ENCODE measurements at regions not wholly inside any gene's neighbourhood (a gene's known extent, or its start where the extent isn't known, plus 50 kb on each side); places are given as distances from the start of the nearest gene placed in this dataset.

- 73 to 83% (median 78%) methylated on average over 4 of the region's 4 CpGs for WGBS, 5 donors
- Histone ChIP-seq H3K27ac (no peak overlapping the region), H3K4me1 (no peaks in the 10 kb centered on the region), H3K27me3 (no peaks in the 10 kb centered on the region), H3K36me3 (no peaks in the 10 kb centered on the region), H3K4me3 (no peak overlapping the region), H3K9me3 (no peaks in the 10 kb centered on the region)
- DNase-seq, result no peak
- intact Hi-C loops (cut with DNase I; ENCODE audit: low total_unique reads), result no loop called here
- TF ChIP-seq POLR2A (IDR thresholded peaks at IDR 0.05), result no peak
- TF ChIP-seq CTCF (IDR thresholded peaks at IDR 0.05), result no peak
- TF ChIP-seq POLR2AphosphoS5 (IDR thresholded peaks at IDR 0.05), result no peak
- no peak for TF ChIP-seq EP300 (IDR thresholded peaks at IDR 0.05)
These were observed 285.0 kb downstream of the KCNJ2 start for GRCh38 chr17:70454377-70454776.

GRCh38 chr17:70454908-70455307, 285.6 kb downstream of the KCNJ2 start:
- intact Hi-C loops (cut with DNase I; ENCODE audit: low total_unique reads), result no loop called here
- no peak overlapping the region for H3K4me3 ChIP-seq

GRCh38 chr17:70464995-70465394, 295.7 kb downstream of the KCNJ2 start:
- Histone ChIP-seq H3K27ac (no peak overlapping the region), H3K9me3 (no peaks in the 10 kb centered on the region), H3K4me3 (no peak overlapping the region), H3K36me3 (no peaks in the 10 kb centered on the region), H3K27me3 (no peaks in the 10 kb centered on the region), H3K4me1 (no peaks in the 10 kb centered on the region)
- TF ChIP-seq EP300 (IDR thresholded peaks at IDR 0.05) (no peak), POLR2A (IDR thresholded peaks at IDR 0.05) (no peak), POLR2AphosphoS5 (IDR thresholded peaks at IDR 0.05) (no peak), CTCF (IDR thresholded peaks at IDR 0.05) (no peak)
- DNase-seq, result no peak
- WGBS, 5 donors, result 76 to 85% (median 82%) methylated on average over 2 of the region's 2 CpGs
- intact Hi-C loops (cut with DNase I; ENCODE audit: low total_unique reads), result no loop called here

More at GRCh38 chr17:70454908-70455307, 285.6 kb downstream of the KCNJ2 start:
- Histone ChIP-seq H3K4me1 (no peaks in the 10 kb centered on the region), H3K36me3 (no peaks in the 10 kb centered on the region), H3K27me3 (no peaks in the 10 kb centered on the region), H3K27ac (no peak overlapping the region), H3K9me3 (no peaks in the 10 kb centered on the region)
- no peak for TF ChIP-seq POLR2A (IDR thresholded peaks at IDR 0.05)
- no peak for TF ChIP-seq CTCF (IDR thresholded peaks at IDR 0.05)
- TF ChIP-seq EP300 (IDR thresholded peaks at IDR 0.05), result no peak
- TF ChIP-seq POLR2AphosphoS5 (IDR thresholded peaks at IDR 0.05), result no peak
- DNase-seq, result no peak

GRCh38 chr17:70468661-70469060, 299.3 kb downstream of the KCNJ2 start:
- no peak for TF ChIP-seq POLR2AphosphoS5 (IDR thresholded peaks at IDR 0.05)
- no peak for TF ChIP-seq EP300 (IDR thresholded peaks at IDR 0.05)
- no peak for TF ChIP-seq POLR2A (IDR thresholded peaks at IDR 0.05)
- no peak for TF ChIP-seq CTCF (IDR thresholded peaks at IDR 0.05)
- WGBS, 5 donors, result 24 to 34% (median 28%) methylated on average over 2 of the region's 2 CpGs

More at GRCh38 chr17:70468661-70469060, 299.3 kb downstream of the KCNJ2 start:
- Histone ChIP-seq H3K36me3 (no peaks in the 10 kb centered on the region), H3K9me3 (peaks cover 0 to 7% (median 0%) of the 10 kb centered on the region in 4 donors), H3K4me1 (no peaks in the 10 kb centered on the region), H3K27ac (no peak overlapping the region), H3K4me3 (no peak overlapping the region), H3K27me3 (no peaks in the 10 kb centered on the region)
- no peak for DNase-seq
- intact Hi-C loops (cut with DNase I; ENCODE audit: low total_unique reads), result no loop called here

Data from stomach (tissue), 8 donors.